ENCODE measurements at regions not wholly inside any gene's neighbourhood (a gene's known extent, or its start where the extent isn't known, plus 50 kb on each side); places are given as distances from the start of the nearest gene placed in this dataset.

- TF ChIP-seq CUX1 (IDR thresholded peaks at IDR 0.05; ENCODE audit: insufficient replicate concordance, low read depth, low read length) = no peak
These were observed 134.9 kb upstream of the CACNA2D1 start (continued) for GRCh38 chr7:82578430-82578829.

GRCh38 chr7:82572195-82572880 is 128.8 kb upstream of the CACNA2D1 start:
- Histone ChIP-seq H3K4me1 (ENCODE audit: control insufficient read depth, insufficient read depth, low read length) (no peaks in the 10 kb centered on the region), H2AFZ (ENCODE audit: control insufficient read depth, low read depth, low read length) (no peak overlapping the region), H3K27me3 (replicated peaks in 1 of 2; ENCODE audit: control insufficient read depth in 2 of 2, insufficient read depth in 2 of 2, low read length in 1 of 2) (no peaks in the 10 kb centered on the region), H3K4me3 (no peak overlapping the region), H3K9me3 (replicated peaks; ENCODE audit: control insufficient read depth, insufficient read depth, low read length) (no peaks in the 10 kb centered on the region), H3K9ac (ENCODE audit: control insufficient read depth, insufficient read depth, low read length) (no peak overlapping the region), H4K20me1 (ENCODE audit: control insufficient read depth, insufficient read depth) (no peaks in the 10 kb centered on the region), H3K4me2 (ENCODE audit: control insufficient read depth, insufficient read depth) (no peak overlapping the region), H3K36me3 (ENCODE audit: control insufficient read depth in 2 of 2, insufficient read depth in 2 of 2, low read length in 1 of 2) (no peaks in the 10 kb centered on the region), H3K27ac (ENCODE audit: control insufficient read depth, insufficient read depth) (no peak overlapping the region), H3K79me2 (ENCODE audit: control insufficient read depth, insufficient read depth, low read length) (no peaks in the 10 kb centered on the region)
- ChIA-PET CTCF (interaction anchor here (0.6 to 4.7 kb wide), 61 partner anchors 11 to 1089 kb away, joined by 3 to 71 read pairs (median 4); no protein-coding TSS in a partner anchor), RAD21 (ENCODE audit: unreplicated experiment) (interaction anchor here (0.6 to 3.4 kb wide), 39 partner anchors 9 to 529 kb away, joined by 3 to 37 read pairs (median 5); no protein-coding TSS in a partner anchor), SMC1A (ENCODE audit: uncharacterized antibody, unreplicated experiment) (interaction anchor here (0.5 to 4.6 kb wide), 62 partner anchors 12 to 1088 kb away, joined by 3 to 48 read pairs (median 4); no protein-coding TSS in a partner anchor), POLR2A (interaction anchor here (0.6 to 1.6 kb wide), 2 partner anchors 128 to 400 kb away, joined by 3 to 6 read pairs; no protein-coding TSS in a partner anchor)
- peak; percentile 77 for ATAC-seq
- FAIRE-seq = peak; percentile 62
- BruUV-seq (replicated peaks) = no TSS peak
- in situ Hi-C loops (cut with MboI) (loop anchor here (5.0 to 10.0 kb wide), 3 partner anchors 348 to 1088 kb away; no protein-coding TSS in a partner anchor), intact Hi-C loops (cut with micrococcal nuclease; ENCODE audit: unreplicated experiment) (loop anchor here (1.0 to 5.0 kb wide), 6 partner anchors 90 to 1090 kb away; no protein-coding TSS in a partner anchor)
- peak; percentile 11 for DNase-seq (ENCODE audit: low read depth, low spot score)
- under 1% methylated on average over 9 of the region's 9 CpGs for WGBS (ENCODE audit: insufficient coverage, insufficient replicate concordance, low lambda C conversion rate, missing lambda C conversion rate)
- TF ChIP-seq NR2C1 (IDR thresholded peaks at IDR 0.05) (0 out of 2 replicates have a peak, but pooled peaks have one; percentile 13), CTCF (IDR thresholded peaks at IDR 0.05 in 2 of 3, conservative IDR thresholded peaks at IDR 0.05 in 1 of 3; ENCODE audit: control insufficient read depth in 2 of 3, extremely low read depth in 1 of 3, insufficient read depth in 1 of 3, low read depth in 3 of 3, low read length in 3 of 3) (peak; percentile 79 to 89 (median 85)), ZSCAN29 (IDR thresholded peaks at IDR 0.05) (no peak), LARP7 (IDR thresholded peaks at IDR 0.05) (peak; percentile 63; the same call in 1 of the 2 replicates), IKZF1 (conservative IDR thresholded peaks at IDR 0.05) (peak; percentile 39; the same call in 1 of the 2 replicates), HDAC6 (IDR thresholded peaks at IDR 0.05; ENCODE audit: unreplicated experiment) (no peak), CBFB (IDR thresholded peaks at IDR 0.05; ENCODE audit: low read depth) (0 out of 2 replicates have a peak, but pooled peaks have one; percentile 18), RAD21 (IDR thresholded peaks at IDR 0.05; ENCODE audit: insufficient read depth, low read depth, low read length) (peak; percentile 92)
